ENCODE measurements at regions not wholly inside any gene's neighbourhood (a gene's known extent, or its start where the extent isn't known, plus 50 kb on each side); places are given as distances from the start of the nearest gene placed in this dataset.

DNA sequence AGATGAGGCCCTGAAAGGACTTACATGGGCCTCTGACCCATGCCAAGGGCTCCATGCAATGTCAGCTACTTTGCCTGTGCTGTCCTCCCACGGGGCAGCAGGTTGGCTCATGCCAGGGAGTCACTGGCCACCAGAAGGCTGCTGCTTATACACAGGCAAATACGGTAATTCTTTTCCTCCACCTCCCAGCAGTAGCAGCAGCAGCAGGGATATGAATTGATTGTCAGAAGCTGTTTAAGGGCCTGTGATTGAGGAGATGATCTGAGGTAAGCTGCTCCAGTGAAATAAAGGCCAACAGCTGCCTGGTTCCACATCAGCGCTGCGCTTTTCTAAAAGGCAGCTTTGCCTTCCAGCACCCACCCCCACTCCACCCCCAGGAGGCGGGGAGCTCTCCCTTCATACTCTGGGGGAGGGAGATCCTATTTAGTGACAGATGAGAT is 250.5 kb downstream of the SHQ1 start:
- H3K36me3 ChIP-seq (replicated peaks; ENCODE audit: control insufficient read depth, insufficient read depth, low read length) = no peaks in the 10 kb centered on the region
- no peak overlapping the region for H3K4me3 ChIP-seq (ENCODE audit: insufficient read depth, low read depth, low read length)
- peak; percentile 54 for DNase-seq
- peaks cover 3% of the 10 kb centered on the region; the same call in 1 of the 2 replicates for H3K27me3 ChIP-seq (ENCODE audit: control insufficient read depth, insufficient read depth, low read length)

DNA sequence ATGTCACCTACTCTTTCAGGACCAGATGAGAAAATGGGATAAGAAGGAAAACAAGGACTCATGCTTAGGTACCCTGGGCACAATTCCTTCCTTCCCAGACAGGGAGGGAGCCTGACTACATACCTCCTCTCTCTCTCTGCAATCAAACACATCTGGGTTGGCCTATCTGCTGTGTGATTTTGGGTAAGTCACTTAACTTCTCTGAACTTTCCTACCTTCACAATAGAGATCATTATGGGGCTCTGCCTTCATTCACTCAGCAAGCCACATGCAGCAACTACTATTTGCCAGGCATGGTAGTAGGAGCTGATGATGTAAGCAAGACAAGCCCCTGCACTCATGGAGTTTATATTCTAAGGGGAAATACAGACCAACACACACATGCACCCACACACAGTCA is 251.2 kb downstream of the SHQ1 start:
- no peaks in the 10 kb centered on the region for H3K36me3 ChIP-seq (replicated peaks; ENCODE audit: control insufficient read depth, insufficient read depth, low read length)
- H3K4me3 ChIP-seq (ENCODE audit: insufficient read depth, low read depth, low read length) = no peak overlapping the region
- H3K27me3 ChIP-seq (ENCODE audit: control insufficient read depth, insufficient read depth, low read length) = peaks cover 3% of the 10 kb centered on the region; the same call in 1 of the 2 replicates
- DNase-seq = no peak

DNA sequence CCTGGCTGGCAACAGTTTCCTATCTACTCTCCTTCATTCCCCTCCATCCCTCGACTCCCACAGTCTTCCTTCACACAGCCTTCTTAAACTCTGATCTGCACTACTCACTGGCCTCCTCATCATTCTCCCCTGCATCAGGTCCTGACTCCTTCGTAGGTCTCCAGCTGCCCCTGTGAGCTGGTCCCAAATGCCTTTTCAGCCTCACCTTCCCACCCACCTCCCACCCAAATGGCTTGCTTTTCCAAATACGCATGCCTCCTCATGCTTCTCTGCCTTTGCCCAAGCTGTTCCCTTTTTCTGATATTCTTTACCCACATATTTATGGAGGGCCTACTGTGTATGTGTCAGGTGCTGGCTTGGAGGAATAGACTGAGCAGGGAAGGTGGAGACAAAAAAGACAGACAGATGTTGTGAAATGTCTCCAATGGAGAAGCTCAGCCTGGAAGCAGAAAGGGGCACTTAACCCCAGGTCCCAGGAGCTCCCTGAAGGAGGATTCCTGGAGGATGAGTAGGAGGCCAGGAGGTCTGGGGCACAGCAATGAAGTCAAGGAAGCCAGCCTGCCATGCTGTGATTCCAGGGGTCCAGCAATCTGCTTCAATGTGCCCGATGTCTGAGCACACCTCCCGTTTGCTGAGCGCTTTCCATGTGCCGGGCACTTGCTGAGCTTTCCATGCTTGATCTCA is 252.2 kb downstream of the SHQ1 start:
- no peaks in the 10 kb centered on the region for H3K27me3 ChIP-seq (ENCODE audit: control insufficient read depth, insufficient read depth, low read length)
- no peak for DNase-seq
- no peak overlapping the region for H3K4me3 ChIP-seq (ENCODE audit: insufficient read depth, low read depth, low read length)
- no peaks in the 10 kb centered on the region for H3K36me3 ChIP-seq (replicated peaks; ENCODE audit: control insufficient read depth, insufficient read depth, low read length)

DNA sequence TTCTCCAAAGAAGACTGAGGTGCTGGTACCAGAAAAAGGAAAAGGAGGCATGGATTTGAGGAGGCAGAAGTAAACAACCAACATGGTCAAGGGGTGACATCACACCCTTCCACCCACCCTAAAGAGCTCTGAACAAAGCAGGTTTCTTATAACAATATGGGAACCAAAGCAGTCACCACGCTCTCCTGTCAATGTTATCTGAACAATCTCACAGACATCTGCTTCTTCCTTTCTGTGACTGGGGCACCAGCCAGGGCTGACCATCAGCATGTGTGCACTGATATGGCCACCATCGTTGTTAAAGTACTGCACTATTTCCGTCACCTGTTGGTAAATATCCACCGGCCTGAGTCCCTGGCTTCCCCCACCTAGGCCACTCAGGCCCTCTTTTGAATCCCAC is 252.9 kb downstream of the SHQ1 start:
- no peaks in the 10 kb centered on the region for H3K27me3 ChIP-seq (ENCODE audit: control insufficient read depth, insufficient read depth, low read length)
- no peaks in the 10 kb centered on the region for H3K36me3 ChIP-seq (replicated peaks; ENCODE audit: control insufficient read depth, insufficient read depth, low read length)
- H3K4me3 ChIP-seq (ENCODE audit: insufficient read depth, low read depth, low read length) = no peak overlapping the region
- DNase-seq = no peak

DNA sequence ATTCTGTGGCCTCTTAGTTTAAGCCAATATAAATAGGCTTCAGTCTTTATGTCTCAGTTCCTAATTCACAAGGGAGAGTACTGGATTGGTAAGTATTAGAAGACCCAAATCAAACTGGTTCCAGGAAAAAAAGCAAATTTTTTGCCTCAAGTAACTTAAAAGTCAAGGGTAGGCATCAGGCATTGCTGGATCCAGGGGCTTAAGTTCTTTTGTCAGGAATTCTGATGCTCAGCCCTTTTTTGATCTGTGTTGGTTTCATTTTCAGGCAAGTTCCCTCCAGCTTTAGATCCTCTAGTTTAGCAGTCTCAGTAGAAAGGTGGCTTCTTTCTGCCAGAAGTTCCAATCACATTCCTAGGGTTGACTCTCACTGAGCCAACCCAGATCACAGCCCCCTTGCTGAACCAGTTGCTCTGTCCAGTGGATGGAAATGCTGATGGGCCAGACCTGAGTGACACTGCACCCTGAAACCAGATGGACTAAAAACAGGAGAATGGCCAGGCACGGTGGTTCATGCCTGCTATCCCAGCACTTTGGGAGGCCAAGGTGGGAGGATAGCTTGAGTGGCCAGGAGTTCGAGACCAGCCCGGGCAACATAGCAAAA is 253.5 kb downstream of the SHQ1 start:
- H3K27me3 ChIP-seq (ENCODE audit: control insufficient read depth, insufficient read depth, low read length) = no peaks in the 10 kb centered on the region
- no peaks in the 10 kb centered on the region for H3K36me3 ChIP-seq (replicated peaks; ENCODE audit: control insufficient read depth, insufficient read depth, low read length)
- no peak for DNase-seq
- no peak overlapping the region for H3K4me3 ChIP-seq (ENCODE audit: insufficient read depth, low read depth, low read length)

DNA sequence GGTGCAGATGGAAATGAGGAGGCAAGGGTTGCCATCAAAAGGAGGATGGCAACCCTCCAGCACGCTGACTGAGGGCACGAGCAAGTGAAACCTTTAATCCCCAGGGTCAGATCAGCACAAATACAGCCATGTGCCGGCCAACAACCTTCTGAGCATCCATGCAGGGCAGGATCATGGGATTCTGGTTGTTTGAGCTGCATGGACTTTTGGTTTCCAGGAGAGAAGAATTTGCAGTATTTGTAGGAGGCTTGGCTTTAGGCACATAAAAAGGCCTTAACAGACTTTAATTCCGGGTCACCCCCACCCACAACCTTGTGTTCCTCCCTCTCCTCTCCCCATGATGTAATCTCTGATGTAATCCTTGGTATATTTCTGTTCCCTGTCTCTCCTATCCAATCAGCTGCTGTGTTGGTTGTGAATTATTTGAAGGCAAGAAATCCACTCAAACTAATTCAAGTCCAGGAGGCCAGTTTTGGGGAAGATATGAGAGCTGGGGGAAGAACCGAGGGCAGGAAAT is 254.3 kb downstream of the SHQ1 start:
- Histone ChIP-seq H3K36me3 (replicated peaks; ENCODE audit: control insufficient read depth, insufficient read depth, low read length) (no peaks in the 10 kb centered on the region), H3K4me3 (ENCODE audit: insufficient read depth, low read depth, low read length) (no peak overlapping the region), H3K27me3 (ENCODE audit: control insufficient read depth, insufficient read depth, low read length) (no peaks in the 10 kb centered on the region; the same call in 1 of the 2 replicates)
- no peak for DNase-seq

DNA sequence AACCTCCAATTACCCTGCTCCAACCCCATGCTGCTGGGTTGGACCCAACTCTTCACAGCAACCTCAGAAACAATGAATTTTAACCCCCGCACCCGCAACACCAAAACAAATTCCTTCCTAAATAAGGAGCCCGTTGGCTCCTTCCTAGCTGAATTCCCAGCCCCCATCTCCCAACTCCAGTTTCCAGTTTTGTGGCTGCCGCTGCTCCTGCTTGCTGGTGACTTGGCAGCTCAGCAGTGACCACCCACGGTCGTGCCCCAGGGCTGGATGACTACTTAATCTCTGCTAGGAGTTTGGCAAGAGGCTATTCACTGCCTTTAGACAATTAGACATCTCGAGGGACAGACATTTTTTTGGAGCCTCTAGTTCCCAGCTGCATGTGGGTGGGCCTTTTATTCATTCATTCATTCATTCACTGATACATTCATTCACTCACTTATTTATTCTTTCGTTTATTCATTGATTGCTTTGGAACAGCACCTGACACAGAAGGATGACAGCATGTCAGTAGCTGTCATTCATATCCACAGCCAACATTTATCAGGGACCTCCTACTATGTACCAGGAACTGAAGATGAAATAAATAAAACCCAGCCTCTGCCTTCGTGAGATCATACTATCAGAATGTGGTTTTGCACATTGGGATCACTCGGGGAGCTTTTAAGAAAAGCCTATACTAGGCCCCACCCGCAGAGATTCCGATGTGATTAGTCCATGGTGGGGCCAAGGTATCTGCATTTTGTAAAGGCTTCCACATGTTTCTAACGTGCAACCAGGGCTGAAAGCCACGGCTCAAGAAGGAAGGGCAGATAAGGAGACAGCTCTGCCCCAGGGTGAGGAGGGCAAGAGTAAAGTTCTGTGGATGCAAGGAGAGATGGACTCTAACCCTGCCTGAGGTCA is 256.5 kb downstream of the SHQ1 start:
- no peak overlapping the region for H3K4me3 ChIP-seq (ENCODE audit: insufficient read depth, low read depth, low read length)
- no peaks in the 10 kb centered on the region for H3K36me3 ChIP-seq (replicated peaks; ENCODE audit: control insufficient read depth, insufficient read depth, low read length)
- DNase-seq = peak; percentile 59
- no peaks in the 10 kb centered on the region; the same call in 1 of the 2 replicates for H3K27me3 ChIP-seq (ENCODE audit: control insufficient read depth, insufficient read depth, low read length)

DNA sequence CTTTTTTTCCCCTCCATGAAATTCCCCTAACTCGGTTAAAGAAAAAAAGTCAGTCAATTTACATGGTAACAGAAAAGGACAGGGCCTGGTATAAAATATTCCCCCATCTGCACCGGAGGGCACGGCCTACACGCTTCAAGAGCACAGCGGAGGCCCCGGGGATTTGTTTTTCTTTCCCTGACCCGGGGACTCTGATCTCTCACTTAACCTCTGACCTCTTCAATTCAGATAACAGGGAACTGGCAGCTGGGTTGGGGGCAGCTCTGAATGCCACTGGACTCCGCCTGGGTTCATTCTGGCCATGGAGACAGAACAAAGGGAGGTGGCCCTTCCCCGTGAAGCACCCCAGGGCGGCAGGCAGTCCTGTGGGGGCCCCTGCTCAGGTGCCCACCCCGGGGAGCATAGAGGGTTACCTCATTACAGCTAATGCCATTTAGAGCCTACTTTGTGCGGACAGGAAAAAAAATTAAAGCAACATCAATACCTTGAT is 257.5 kb downstream of the SHQ1 start:
- no peaks in the 10 kb centered on the region for H3K36me3 ChIP-seq (replicated peaks; ENCODE audit: control insufficient read depth, insufficient read depth, low read length)
- no peaks in the 10 kb centered on the region; the same call in 1 of the 2 replicates for H3K27me3 ChIP-seq (ENCODE audit: control insufficient read depth, insufficient read depth, low read length)
- peak; percentile 83 for DNase-seq
- H3K4me3 ChIP-seq (ENCODE audit: insufficient read depth, low read depth, low read length) = no peak overlapping the region

DNA sequence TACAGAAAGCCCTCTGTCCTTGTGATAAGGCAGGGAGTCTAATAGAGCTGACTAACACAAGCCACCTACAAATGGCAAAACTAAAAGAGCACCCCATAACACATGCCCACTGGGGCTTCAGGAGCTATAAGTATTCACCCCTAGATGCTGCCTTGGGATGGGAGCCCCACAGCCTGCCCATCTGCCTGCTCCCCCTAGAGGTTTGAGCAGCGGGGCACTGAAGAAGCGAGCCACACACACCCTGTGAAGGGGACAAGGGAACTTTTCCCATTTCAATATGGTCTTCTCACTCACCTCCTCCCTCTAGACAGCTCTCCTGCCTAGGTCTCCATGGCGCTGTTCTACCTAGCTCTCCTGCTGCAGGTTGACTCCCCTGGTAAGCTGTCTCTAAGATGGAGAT is 261.0 kb downstream of the SHQ1 start:
- Histone ChIP-seq H3K36me3 (replicated peaks; ENCODE audit: control insufficient read depth, insufficient read depth, low read length) (no peaks in the 10 kb centered on the region), H3K4me3 (ENCODE audit: insufficient read depth, low read depth, low read length) (no peak overlapping the region), H3K27me3 (ENCODE audit: control insufficient read depth, insufficient read depth, low read length) (no peaks in the 10 kb centered on the region; the same call in 1 of the 2 replicates)
- no peak for DNase-seq

DNA sequence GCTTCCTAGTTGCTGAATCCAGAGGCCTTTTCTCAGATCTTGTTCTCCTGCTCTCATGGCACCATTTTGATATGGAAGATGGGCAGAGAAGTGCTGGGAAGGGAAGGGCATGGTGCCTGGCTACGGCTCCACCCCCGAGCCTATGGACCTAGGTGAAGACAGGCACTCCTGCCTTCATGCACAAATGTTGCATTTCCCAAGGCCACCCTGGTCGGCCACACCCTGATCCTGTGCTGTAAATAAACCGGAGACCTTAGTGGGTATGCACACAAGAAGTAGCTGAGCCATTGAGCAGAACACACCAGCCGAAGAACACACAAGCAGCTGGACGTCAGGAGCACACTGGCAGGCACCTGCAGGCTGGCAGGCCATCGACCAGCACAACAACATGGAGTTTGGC is 261.6 kb downstream of the SHQ1 start:
- no peaks in the 10 kb centered on the region for H3K36me3 ChIP-seq (replicated peaks; ENCODE audit: control insufficient read depth, insufficient read depth, low read length)
- H3K4me3 ChIP-seq (ENCODE audit: insufficient read depth, low read depth, low read length) = no peak overlapping the region
- H3K27me3 ChIP-seq (ENCODE audit: control insufficient read depth, insufficient read depth, low read length) = no peaks in the 10 kb centered on the region; the same call in 1 of the 2 replicates
- no peak for DNase-seq

DNA sequence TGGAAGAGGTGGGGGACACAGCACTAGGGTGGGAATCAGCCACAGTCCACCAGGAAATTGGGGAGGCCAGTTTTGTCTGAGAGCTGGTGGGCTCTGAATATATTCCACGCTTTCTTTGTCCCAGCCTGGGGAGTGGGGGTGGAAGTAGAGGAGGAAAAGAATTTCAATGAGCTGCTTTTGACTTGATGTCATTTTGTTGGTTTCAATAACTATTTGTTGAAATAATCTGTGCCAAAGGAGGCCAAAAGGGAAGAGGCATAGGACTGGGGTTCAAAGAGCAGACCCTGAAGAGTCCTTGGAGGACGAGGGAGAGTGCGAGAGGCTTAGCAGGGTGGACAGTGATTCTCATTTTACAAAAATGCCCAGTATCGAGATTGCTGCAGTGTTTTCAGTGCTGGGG is 262.3 kb downstream of the SHQ1 start:
- Histone ChIP-seq H3K27me3 (ENCODE audit: control insufficient read depth, insufficient read depth, low read length) (no peaks in the 10 kb centered on the region; the same call in 1 of the 2 replicates), H3K4me3 (ENCODE audit: insufficient read depth, low read depth, low read length) (no peak overlapping the region), H3K36me3 (replicated peaks; ENCODE audit: control insufficient read depth, insufficient read depth, low read length) (no peaks in the 10 kb centered on the region)
- no peak for DNase-seq

DNA sequence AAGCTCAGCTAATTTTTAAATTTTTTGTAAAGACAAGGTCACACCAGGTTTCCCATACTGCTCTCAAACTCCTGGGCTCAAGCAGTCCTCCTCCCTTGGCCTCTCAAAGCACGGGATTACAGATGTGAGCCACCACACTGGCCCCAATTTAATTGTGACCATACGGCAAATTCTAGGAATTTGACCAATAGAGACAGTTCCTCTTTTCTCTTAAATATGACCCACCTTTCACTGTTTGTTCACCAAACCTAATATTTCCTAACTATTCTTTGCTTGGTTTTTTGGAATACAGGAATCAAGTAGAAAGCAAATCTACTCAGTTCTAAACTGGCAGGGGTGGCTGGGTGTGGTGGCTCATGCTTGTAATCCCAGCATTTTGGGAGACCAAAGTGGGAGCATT is 264.0 kb downstream of the SHQ1 start:
- no peak for DNase-seq
- H3K4me3 ChIP-seq (ENCODE audit: insufficient read depth, low read depth, low read length) = no peak overlapping the region
- no peaks in the 10 kb centered on the region; the same call in 1 of the 2 replicates for H3K27me3 ChIP-seq (ENCODE audit: control insufficient read depth, insufficient read depth, low read length)
- H3K36me3 ChIP-seq (replicated peaks; ENCODE audit: control insufficient read depth, insufficient read depth, low read length) = no peaks in the 10 kb centered on the region

DNA sequence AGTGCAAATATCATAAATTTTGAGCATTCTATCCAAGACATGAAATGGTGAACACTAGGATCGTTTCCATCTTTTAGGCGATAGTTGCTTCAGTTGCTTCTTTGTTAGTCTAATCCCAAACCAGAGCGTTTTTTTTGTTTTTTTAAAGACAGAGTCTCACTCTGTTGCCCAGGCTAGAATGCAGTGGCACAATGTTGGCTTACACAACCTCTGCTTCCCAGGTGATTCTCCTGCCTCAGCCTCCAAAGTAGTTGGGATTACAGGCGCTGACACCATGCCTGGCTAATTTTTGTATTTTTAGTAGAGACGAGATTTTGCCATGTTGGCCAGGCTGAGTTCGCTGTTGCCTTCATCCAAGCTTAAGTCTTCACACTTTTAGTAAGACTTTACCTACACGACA is 265.3 kb downstream of the SHQ1 start:
- Histone ChIP-seq H3K4me3 (ENCODE audit: insufficient read depth, low read depth, low read length) (no peak overlapping the region), H3K27me3 (ENCODE audit: control insufficient read depth, insufficient read depth, low read length) (no peaks in the 10 kb centered on the region), H3K36me3 (replicated peaks; ENCODE audit: control insufficient read depth, insufficient read depth, low read length) (no peaks in the 10 kb centered on the region)
- no peak for DNase-seq

DNA sequence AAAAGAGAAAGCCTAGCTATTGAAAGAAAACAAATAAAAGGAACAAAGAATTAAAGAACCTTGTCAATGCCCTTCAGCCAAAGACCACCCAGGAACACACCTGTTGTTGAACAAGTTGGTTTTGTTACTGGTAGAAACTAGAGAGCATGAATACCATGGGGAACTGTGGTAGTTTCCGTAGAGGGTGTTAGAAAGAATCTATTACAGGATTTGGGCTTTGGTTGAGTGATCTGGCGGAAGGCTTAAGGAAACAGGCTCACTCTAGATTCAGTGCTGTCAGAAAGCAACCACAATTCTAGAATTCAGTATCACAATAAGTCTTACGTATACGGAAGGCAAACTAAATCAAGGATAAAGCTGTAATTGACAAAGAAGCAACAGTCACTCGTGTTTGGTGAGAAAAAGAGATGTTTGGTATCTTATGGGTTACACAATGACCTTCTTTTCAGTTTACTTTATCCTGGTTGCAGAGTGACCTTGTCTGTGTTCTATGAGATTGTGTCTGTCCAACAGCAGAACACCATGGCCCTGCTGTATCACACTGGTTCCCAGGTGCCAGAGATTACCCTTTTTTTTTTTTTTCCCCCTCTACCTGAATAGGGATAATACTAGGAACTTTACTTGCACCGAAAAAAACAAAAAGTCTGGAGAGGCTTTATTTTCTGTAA is 265.9 kb downstream of the SHQ1 start:
- peak; percentile 55 for DNase-seq
- Histone ChIP-seq H3K27me3 (ENCODE audit: control insufficient read depth, insufficient read depth, low read length) (no peaks in the 10 kb centered on the region), H3K4me3 (ENCODE audit: insufficient read depth, low read depth, low read length) (no peak overlapping the region), H3K36me3 (replicated peaks; ENCODE audit: control insufficient read depth, insufficient read depth, low read length) (no peaks in the 10 kb centered on the region)

Measured in H7 (cell line).